GM21390 (cell line): ENCODE measurements at regions not wholly inside any gene's neighbourhood (a gene's known extent, or its start where the extent isn't known, plus 50 kb on each side); places are given as distances from the start of the nearest gene placed in this dataset.
"Not testable (repeated sequence)": the region's sequence is repeated elsewhere in the genome, so short reads cannot be mapped to it uniquely, and the experiment has no call there.

ENCODE experiments used
- ATAC-seq: cut with Tn5 transposase; IDR thresholded peaks from one replicate; pipeline ENCODE4 v1.9.1; 2021; ENCODE audit not compliant: unreplicated experiment

- ATAC-seq = no peak
Observed at GRCh38 chr2:45120546-45120945, 111.3 kb upstream of the SIX2 start.

GRCh38 chr2:45119855-45120254, 110.6 kb upstream of the SIX2 start:
- no peak for ATAC-seq

DNA sequence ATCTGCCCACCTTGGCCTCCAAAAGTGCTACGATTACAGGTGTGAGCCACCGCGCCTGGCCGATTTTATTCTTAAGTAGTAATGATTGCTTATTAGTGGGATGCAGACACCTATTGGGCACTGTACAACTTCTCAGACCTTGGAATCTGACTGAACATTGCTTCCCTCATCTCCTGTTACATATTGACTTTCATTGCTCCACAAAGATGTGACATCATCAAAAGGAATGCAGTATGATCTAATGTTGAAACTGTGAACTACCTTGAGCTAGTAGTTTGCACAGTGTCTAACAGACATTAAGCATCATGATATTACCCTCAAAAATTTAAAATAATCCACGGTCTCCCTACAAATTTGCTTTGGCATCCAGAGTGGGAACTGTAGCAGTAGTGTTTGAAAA, 109.8 kb upstream of the SIX2 start:
- ATAC-seq = no peak

DNA sequence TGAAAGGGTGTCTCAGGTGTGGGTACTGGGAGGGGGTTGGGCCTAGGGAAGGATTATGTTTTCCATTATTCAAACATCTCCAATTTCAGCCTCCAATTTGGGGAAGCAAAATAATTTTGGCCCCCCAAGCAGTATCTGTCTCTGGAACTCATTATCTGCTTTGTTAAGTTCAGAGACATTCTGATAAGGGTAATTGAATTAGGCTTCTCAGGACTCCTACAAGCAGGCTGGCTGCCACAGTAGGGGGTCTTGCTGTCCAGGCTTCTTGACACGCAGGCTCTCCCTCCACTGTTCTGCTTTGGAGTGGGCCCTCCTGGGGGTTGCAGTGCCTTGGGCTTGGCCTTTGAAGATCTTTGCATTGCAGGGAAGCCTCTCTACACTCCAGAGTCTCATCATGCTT, 108.1 kb upstream of the SIX2 start:
- ATAC-seq = no peak

DNA sequence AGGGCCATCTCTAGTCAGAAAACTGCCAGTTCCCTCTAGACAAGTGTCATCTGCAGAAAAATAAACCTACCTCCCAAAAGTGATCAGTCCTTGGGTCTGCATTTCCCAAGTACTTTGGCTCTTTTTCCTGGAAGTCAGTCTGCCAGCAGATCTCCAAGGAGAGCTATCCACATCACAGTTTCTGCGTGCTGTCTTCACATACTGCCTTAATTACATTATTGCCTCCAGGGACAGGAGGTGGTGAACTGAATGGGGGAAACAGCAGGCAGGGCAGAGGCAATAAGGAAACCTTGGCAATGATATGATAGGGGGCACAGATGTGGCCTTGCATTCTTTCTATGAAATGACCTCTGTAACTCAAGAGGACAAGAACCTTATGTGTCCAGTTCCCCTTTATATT, 105.9 kb upstream of the SIX2 start:
- ATAC-seq = no peak

GRCh38 chr2:45114221-45114955, 105.1 kb upstream of the SIX2 start:
- ATAC-seq = no peak

DNA sequence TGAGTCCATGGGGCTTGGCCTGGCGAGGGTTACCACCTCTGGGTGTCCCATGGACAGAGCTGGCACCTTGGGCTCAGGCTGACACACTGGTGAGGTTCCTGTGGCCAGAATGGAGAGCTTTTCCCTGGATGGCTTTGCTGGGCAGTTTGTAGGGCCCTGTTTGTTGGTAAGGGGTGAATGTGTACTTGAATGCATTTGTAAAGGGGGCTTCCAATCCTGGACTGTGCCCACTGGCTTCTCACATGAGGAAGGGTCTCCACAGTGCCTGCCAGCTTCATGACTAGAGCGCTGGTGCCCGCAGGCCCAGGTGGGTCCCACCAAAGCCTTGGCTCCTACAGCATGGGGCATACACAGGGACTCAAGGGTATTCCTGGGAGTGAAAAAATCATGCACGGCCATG, 103.5 kb upstream of the SIX2 start:
- no peak for ATAC-seq

DNA sequence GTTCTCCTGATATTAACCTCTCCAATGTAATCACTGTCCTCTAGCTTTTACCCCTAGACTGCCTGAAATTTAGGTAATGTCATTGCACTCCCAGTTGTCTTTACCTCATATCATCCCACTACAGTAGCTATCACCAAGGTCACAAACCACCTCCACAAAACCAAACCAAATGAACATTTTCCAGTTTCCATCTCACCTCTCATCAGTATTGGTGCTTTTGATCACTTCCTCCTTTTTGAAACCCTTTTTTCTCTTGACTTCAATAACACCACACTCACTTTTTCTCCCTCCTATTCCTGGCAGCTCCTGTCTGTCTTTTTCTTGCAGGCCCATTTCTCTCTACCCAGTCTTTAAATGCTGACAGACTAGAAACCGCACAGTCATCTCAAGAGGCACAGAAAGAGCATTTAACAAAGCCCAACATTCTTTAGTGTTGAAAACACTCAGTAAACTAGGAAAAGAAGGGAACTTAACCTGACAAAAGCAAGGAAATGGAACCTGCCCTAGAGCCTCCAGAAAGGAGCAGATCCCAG, 95.9 kb upstream of the SIX2 start:
- no peak for ATAC-seq

- no peak for ATAC-seq
Observed at GRCh38 chr2:45104429-45104828, 95.2 kb upstream of the SIX2 start.

DNA sequence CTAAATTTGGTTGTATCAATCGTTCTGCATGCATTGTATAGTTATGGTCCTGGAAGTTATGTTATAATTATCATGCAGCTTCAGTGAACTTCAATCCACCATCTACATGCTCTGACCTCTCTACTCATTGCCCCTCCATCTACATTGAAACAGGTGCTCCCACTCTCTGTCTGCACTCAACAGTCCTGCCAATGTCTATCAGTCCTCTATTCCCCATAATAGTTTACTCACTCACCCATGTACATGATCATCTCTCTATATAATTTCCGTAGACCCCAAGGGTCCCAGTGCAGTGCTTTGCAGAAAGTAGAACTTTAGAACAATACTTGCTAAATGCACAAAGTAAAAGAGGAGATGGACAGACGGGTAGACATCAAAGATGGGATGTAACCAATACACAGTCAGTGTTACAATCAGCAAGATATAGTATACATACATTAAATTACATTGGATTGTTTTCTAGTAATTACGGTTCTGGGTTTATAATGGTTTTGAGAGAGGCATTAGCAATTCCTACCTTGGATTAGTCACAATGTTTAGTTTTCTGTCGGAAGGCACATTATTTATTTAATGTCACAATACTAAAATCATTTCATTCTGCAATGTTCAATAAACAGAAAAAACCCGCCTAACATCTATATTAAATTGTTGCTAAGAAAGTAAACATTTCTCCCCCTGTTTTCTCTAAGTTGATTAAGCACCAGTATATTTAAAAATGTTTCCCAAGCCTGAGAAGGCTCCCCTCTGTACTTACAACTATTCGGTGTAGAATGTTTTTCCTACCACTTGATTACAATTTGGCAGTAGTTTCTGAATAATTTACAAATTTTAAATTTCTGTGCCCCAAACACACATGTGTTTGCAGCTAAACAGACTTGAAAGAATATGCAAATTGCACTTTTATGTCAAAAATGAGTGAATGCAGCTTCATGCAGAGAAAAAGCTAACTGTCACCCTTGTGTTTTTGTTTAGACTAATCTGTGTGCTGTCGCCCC, 94.4 kb upstream of the SIX2 start:
- ATAC-seq = no peak

DNA sequence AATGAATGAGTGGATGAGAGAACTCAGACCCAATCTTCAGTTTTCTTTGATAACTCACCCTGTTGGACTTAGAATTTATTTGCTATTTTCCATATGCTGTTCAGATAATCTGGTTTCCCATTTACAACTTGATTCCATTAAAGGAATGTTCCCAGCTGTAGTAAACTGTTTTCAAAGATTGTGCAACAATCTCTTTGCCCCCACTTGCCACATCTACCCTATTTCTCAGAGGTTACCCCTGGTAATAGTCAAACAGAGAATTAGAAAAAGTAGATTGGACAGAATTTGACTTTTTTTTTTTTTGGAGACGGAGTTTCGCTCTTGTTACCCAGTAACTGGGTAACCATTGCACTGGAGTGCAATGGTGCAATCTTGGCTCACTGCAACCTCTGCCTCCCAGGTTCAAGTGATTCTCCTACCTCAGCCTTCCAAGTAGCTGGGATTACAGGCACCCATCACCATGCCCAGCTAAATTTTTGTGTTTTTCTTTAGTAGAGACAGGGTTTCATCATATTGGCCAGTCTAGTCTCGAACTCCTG, 93.4 kb upstream of the SIX2 start:
- ATAC-seq = no peak

GRCh38 chr2:45102141-45102540, 92.9 kb upstream of the SIX2 start:
- no peak for ATAC-seq

- ATAC-seq = no peak
Observed at GRCh38 chr2:45096996-45097395, 87.7 kb upstream of the SIX2 start.

DNA sequence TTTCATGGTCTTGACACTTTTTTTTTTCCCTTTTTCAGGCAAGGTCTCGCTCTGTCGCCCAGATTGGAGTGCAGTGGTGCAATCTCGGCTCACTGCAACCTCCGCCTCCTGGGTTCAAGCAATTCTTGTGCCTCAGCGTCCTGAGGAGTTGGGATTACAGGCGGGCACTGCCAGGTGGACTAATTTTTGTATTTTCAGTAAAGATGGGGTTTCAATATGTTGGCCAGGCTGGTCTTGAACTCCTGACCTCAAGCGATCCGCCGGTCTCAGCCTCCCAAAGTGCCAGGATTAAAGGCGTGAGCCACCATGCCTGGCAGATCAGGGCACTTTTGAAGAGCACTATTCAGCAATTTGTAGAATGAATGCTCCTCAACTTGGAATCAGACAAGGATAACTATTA, 86.8 kb upstream of the SIX2 start:
- not testable (repeated sequence) for ATAC-seq

- no peak for ATAC-seq
Observed at GRCh38 chr2:45093663-45094062, 84.4 kb upstream of the SIX2 start.

GRCh38 chr2:45093181-45093580, 83.9 kb upstream of the SIX2 start:
- ATAC-seq = no peak

DNA sequence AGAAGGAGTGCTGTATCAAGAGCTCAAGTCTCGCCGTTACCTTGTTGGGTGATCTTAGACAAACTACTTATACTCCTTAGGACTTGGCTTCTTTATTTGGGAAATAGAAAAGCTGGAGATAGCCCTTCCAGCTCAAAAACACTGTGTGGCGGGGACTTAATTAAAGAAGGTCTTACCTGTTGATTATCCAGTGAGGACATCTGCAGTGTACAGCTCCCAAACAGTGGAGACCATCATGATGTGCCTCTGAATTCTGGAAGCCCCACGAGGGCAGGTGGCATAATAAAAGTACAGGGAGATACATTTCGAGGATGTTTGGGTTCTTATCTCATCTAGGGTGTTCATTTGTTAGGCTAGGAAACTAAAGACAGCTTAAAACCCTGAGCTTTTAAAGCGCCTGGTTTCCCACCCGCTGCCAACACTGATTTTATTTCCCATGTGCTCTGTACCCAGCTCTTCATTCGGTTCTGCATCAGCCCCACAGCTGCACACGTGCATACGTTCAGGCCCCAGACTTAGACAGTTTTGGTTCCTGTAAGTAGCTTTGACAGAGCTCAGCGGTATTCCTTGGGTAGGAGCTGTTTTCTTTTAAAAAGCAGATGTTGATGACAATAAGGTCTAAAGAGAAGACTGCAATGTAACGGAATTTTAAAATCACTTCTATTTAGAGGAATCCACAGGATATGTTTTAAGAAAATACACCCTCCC, 80.5 kb upstream of the SIX2 start:
- ATAC-seq = no peak

GRCh38 chr2:45085487-45085886, 76.2 kb upstream of the SIX2 start:
- ATAC-seq = no peak

- ATAC-seq = no peak
Observed at GRCh38 chr2:45084361-45085020, 75.2 kb upstream of the SIX2 start.

DNA sequence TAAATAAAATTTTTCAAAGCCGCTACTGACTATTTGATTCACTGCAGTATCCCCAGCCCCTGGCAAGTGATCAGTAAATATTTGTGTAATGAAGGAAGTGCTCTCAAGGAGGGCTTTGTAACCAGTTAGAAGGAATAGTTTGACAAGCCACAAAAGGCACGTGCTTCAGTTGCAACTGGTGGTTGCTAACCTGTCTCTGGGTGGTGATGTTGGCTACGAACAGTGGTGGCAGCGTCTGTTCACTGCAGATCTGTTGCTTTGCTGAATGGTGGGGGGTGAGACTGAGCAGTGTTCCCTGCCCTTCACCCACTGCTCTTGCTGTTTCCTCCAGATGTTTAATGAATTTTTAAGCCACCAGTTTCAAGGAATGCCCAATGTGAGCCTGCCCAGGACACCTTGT, 73.9 kb upstream of the SIX2 start:
- no peak for ATAC-seq

DNA sequence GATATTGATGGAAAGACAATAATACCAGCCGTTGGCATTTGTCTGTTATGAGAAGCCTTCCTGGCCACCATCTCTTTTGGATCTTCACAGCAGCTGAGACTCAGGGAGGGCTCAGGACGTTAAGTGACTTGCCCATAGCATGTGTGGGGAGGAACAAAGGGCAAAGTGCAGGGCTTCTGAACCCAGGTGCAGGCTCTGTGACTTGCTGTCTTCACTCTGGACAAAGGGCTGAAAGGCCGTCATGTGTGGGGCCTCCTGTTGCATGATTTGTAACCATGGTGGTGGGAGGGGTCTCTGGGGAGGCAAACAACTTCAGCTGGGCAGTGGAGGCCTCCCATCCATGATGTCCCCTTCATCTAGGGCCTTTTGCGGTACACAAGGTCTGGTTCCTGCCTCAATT, 65.5 kb upstream of the SIX2 start:
- no peak for ATAC-seq
